Breast epithelium (tissue), 4 donors: ENCODE measurements at regions not wholly inside any gene's neighbourhood (a gene's known extent, or its start where the extent isn't known, plus 50 kb on each side); places are given as distances from the start of the nearest gene placed in this dataset.

Source experiments
- DNase-seq, 2 donors: peaks; one replicate each; pipeline ENCODE4 v3.0.0-alpha.2; 2019; ENCODE audit warnings: low spot score in 2 of 2
- H3K27ac ChIP-seq, 2 donors: fragments of 200-600 bp; sonication (generic) in 1 of 2; one replicate each; pipeline ENCODE4 v1.5.1; 2016 to 2019; ENCODE audit warnings: mild to moderate bottlenecking in 1 of 2
- H3K27me3 ChIP-seq, 2 donors: fragments of 200-600 bp; sonication (generic) in 1 of 2; one replicate each; pipeline versions ENCODE4 v1.5.1 to v1.6.0; 2017 to 2019; ENCODE audit warnings: control low read depth in 1 of 2, mild to moderate bottlenecking in 1 of 2
- H3K36me3 ChIP-seq: fragments of 200-600 bp; one replicate; pipeline ENCODE4 v1.5.1; 2019
- H3K4me1 ChIP-seq, 2 donors: fragments of 200-600 bp; sonication (generic); one replicate each; pipeline ENCODE4 v1.5.1; 2016 to 2019; ENCODE audit warnings: control low read depth in 1 of 2
- H3K4me3 ChIP-seq, 3 donors: fragments of 200-600 bp; sonication (generic); 1 replicate in 2 of 3; 2 replicates in 1 of 3; pipeline ENCODE4 v1.5.1; 2016 to 2019; ENCODE audit warnings: mild to moderate bottlenecking in 3 of 3, moderate library complexity in 2 of 3
- H3K9me3 ChIP-seq, 2 donors: fragments of 200-600 bp; sonication (generic) in 1 of 2; one replicate each; pipeline ENCODE4 v1.5.1; 2016 to 2019; ENCODE audit warnings: control low read depth in 1 of 2
- CTCF ChIP-seq, 3 donors: fragments of 450-650 bp; IDR thresholded peaks; one replicate each; pipeline ENCODE4 v1.5.1; 2016 to 2017; ENCODE audit warnings: antibody characterized with exemption in 3 of 3, mild to moderate bottlenecking in 3 of 3, moderate library complexity in 3 of 3
- POLR2A ChIP-seq: fragments of 450-650 bp; IDR thresholded peaks from one replicate; pipeline ENCODE4 v1.6.1; 2016; ENCODE audit warnings: antibody characterized with exemption, mild to moderate bottlenecking, moderate library complexity
- POLR2AphosphoS5 ChIP-seq, 3 donors: sonication (generic); formaldehyde crosslinking; IDR thresholded peaks; one replicate each; pipeline ENCODE4 v1.6.1; 2017; ENCODE audit warnings: antibody characterized with exemption in 3 of 3
- intact Hi-C: fragments of 100-400 bp; cut with DNase I; formaldehyde crosslinking; loops from one replicate; pipeline ENCODE4 v1.15.1; 2023; ENCODE audit warnings: low total_unique reads

- no peaks in the 10 kb centered on the region for H3K36me3 ChIP-seq
- DNase-seq, result no peak
- TF ChIP-seq POLR2A (no peak), CTCF (IDR thresholded peaks at IDR 0.05) (no peak), POLR2AphosphoS5 (IDR thresholded peaks at IDR 0.05) (no peak)
- H3K4me3 ChIP-seq, result no peak overlapping the region
- H3K4me1 ChIP-seq, result no peaks in the 10 kb centered on the region
- no peaks in the 10 kb centered on the region for H3K9me3 ChIP-seq
- intact Hi-C loops, result no loop called here
- no peak overlapping the region for H3K27ac ChIP-seq
- H3K27me3 ChIP-seq, result no peaks in the 10 kb centered on the region
Observed at GRCh38 chr20:60116128-60116909, 158.1 kb downstream of the CDH26 start.

DNA sequence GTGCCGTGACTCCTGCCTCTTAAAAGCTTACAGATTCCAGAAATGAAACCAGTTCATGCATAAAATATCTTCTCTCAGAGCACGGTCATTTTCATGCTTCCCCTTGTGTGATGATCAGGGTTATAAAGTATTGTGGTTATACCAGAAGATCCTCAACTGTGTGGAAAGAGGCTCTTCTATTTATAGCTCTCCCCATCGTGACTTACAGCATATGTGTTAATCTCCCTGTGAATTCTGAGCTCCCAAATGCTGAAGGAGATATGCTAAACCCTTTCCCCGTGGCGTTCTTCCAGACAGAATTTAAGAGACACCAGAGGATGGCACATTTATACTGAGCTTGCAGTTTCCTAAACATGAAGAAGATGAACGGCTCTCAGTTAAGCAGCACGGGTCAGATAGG, 158.8 kb downstream of the CDH26 start:
- DNase-seq, result no peak

DNA sequence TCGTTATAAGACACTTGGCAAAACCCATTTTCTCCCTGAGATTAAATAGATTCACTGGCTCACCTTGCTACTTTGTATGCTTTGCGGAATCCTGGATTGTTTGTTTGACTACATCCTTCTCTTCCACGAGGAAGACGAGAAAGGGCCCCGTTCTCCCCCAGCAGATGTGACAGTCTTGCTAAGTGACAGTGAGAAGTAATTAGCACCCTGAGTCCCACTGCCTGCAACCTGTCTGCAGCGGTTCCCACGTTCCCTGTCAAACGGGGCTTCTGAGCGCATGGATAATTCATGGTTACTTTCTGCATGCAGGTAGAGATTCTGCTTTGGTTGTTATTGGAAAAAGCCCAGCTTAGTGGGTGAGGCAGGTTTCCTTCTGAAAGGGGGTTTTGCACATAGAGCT, 163.7 kb downstream of the CDH26 start:
- H3K4me1 ChIP-seq, result no peaks in the 10 kb centered on the region
- no peak for TF ChIP-seq CTCF (IDR thresholded peaks at IDR 0.05)
- no peak for TF ChIP-seq POLR2AphosphoS5 (IDR thresholded peaks at IDR 0.05)
- TF ChIP-seq POLR2A, result no peak
- no peaks in the 10 kb centered on the region for H3K36me3 ChIP-seq
- H3K4me3 ChIP-seq, result no peak overlapping the region
- H3K27ac ChIP-seq, result no peak overlapping the region
- no peaks in the 10 kb centered on the region for H3K9me3 ChIP-seq
- intact Hi-C loops, result no loop called here
- DNase-seq, result no peak
- H3K27me3 ChIP-seq, result peaks cover 0 to 3% of the 10 kb centered on the region in 2 donors

More for the DNA sequence above, 158.8 kb downstream of the CDH26 start:
- no peaks in the 10 kb centered on the region for H3K9me3 ChIP-seq
- no peak overlapping the region for H3K27ac ChIP-seq
- H3K36me3 ChIP-seq, result no peaks in the 10 kb centered on the region
- intact Hi-C loops, result no loop called here
- no peak overlapping the region for H3K4me3 ChIP-seq
- TF ChIP-seq POLR2A, result no peak
- TF ChIP-seq CTCF (IDR thresholded peaks at IDR 0.05), result no peak
- TF ChIP-seq POLR2AphosphoS5 (IDR thresholded peaks at IDR 0.05), result no peak
- H3K27me3 ChIP-seq, result no peaks in the 10 kb centered on the region
- no peaks in the 10 kb centered on the region for H3K4me1 ChIP-seq

DNA sequence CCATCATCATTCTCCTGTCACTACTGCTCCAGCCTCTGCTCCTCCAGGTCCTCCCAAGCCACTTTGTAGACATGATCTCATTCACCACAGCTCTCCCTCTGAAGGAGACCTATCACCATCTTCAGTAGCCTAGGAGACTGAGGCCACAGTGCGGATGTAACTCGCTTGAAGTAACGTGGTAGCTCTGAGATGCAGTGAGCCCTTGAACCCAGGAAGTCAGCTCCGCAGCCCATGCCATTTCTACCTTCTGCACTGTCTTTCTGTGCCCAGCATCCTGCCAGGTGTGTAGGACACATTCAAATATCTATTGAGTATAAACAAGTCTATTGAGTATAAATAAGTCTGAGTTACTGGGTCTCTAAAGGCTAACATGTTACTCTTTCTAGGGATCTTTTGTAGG, 164.4 kb downstream of the CDH26 start:
- Histone ChIP-seq H3K36me3 (no peaks in the 10 kb centered on the region), H3K9me3 (no peaks in the 10 kb centered on the region), H3K4me1 (no peaks in the 10 kb centered on the region), H3K27ac (no peak overlapping the region), H3K27me3 (peaks cover 0 to 3% of the 10 kb centered on the region in 2 donors), H3K4me3 (no peak overlapping the region)
- no peak for DNase-seq
- TF ChIP-seq POLR2AphosphoS5 (IDR thresholded peaks at IDR 0.05), result no peak
- no peak for TF ChIP-seq CTCF (IDR thresholded peaks at IDR 0.05)
- TF ChIP-seq POLR2A, result no peak
- intact Hi-C loops, result no loop called here

GRCh38 chr20:60123096-60123495, 164.9 kb downstream of the CDH26 start:
- Histone ChIP-seq H3K4me3 (no peak overlapping the region), H3K27ac (no peak overlapping the region), H3K27me3 (peaks cover 0 to 3% of the 10 kb centered on the region in 2 donors), H3K4me1 (no peaks in the 10 kb centered on the region), H3K9me3 (no peaks in the 10 kb centered on the region), H3K36me3 (no peaks in the 10 kb centered on the region)
- TF ChIP-seq POLR2AphosphoS5 (IDR thresholded peaks at IDR 0.05), result no peak
- no peak for TF ChIP-seq POLR2A
- no peak for TF ChIP-seq CTCF (IDR thresholded peaks at IDR 0.05)
- intact Hi-C loops, result no loop called here
- DNase-seq, result no peak
